Tibial nerve (tissue), 4 donors: ENCODE measurements at regions not wholly inside any gene's neighbourhood (a gene's known extent, or its start where the extent isn't known, plus 50 kb on each side); places are given as distances from the start of the nearest gene placed in this dataset.

Source experiments
- DNase-seq, 2 donors: peaks; one replicate each; pipeline ENCODE4 v3.0.0-alpha.2; 2019; ENCODE audit warnings: low spot score in 2 of 2
- H3K27ac ChIP-seq, 4 donors: fragments of 200-600 bp; sonication (generic) in 3 of 4; one replicate each; pipeline ENCODE4 v1.5.1; 2017 to 2019; ENCODE audit warnings: mild to moderate bottlenecking in 1 of 4
- H3K27me3 ChIP-seq, 2 donors: fragments of 200-600 bp; sonication (generic) in 1 of 2; one replicate each; pipeline versions ENCODE4 v1.5.1 to v1.6.0; 2017 to 2019
- H3K36me3 ChIP-seq, 3 donors: fragments of 200-600 bp; sonication (generic); one replicate each; pipeline ENCODE4 v1.5.1; 2018 to 2019
- H3K4me1 ChIP-seq, 4 donors: fragments of 200-600 bp; sonication (generic) in 3 of 4; one replicate each; pipeline ENCODE4 v1.5.1; 2017 to 2019
- H3K4me3 ChIP-seq, 4 donors: fragments of 200-600 bp; sonication (generic) in 3 of 4; one replicate each; pipeline ENCODE4 v1.5.1; 2017 to 2019; ENCODE audit warnings: mild to moderate bottlenecking in 1 of 4, moderate library complexity in 1 of 4
- H3K9me3 ChIP-seq, 4 donors: fragments of 200-600 bp; sonication (generic) in 3 of 4; one replicate each; pipeline ENCODE4 v1.5.1; 2017 to 2019
- EP300 ChIP-seq, 2 donors: sonication (generic); formaldehyde crosslinking; IDR thresholded peaks; one replicate each; pipeline ENCODE4 v1.6.1; 2017; ENCODE audit warnings: antibody characterized with exemption in 2 of 2, mild to moderate bottlenecking in 1 of 2
- POLR2A ChIP-seq, 2 donors: fragments of 450-650 bp; IDR thresholded peaks; one replicate each; pipeline ENCODE4 v1.6.1; 2017; ENCODE audit warnings: antibody characterized with exemption in 2 of 2, mild to moderate bottlenecking in 2 of 2, moderate library complexity in 2 of 2
- WGBS, 2 donors: methylation state at CpG; one replicate each; pipeline ENCODE4 v1.1.5; 2018; 5-methylcytosine and 5-hydroxymethylcytosine counted together
- TF ChIP-seq, protein P1 (sequence below), 5 experiments: fragments of 200-600 bp in 3 of 5; fragments of 450-650 bp in 2 of 5; sonication (generic) in 3 of 5; IDR thresholded peaks; one replicate each; pipeline ENCODE4 v1.5.1; 2016 to 2019; ENCODE audit warnings: antibody characterized with exemption in 5 of 5, mild to moderate bottlenecking in 3 of 5, moderate library complexity in 2 of 5

DNA sequence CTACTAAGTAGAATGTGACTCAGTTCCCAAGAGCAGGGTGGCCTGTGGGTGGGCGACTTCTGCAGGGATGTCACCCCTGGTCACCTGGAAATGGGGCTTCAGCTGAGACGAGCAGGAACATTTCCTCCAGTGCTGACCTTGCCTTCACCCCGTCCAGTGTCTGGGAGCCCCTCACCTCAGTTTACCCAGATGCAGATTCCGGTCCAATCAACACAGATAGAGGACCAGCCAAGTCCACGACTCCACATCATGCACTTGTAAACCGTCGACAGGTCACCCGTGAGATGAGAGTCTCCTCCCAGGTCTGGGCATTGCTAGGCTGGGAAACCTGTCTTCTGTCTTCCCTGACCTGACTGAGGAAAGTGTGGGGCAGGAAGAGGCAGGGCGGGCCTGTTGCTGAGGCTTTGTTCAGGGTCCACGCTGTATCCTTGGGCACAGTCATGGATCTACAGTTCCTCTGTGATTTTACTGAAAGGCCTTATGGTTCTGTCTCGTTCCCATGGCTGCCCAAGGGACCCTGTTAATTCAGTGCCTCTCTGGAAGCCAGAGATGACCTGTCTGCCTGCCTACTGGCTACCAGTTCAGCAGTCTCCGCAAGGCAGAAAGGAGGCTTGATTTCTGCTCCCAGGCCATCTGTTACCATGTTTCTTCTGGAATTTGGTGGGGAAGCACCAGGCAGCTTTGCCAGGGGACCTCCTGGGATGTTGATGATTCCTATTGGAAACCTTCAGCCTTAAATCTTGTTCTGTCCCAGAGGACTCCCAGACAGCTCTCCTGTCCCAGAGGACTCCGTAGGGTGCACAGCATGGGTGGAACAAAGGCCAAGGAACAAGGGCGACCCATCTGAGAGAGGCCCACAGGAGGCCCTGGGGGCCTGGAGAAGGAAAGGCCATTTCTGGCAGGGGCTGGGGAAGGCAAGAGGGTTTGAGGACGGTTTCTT lies 288.5 kb upstream of the RTL1 start:
- TF ChIP-seq POLR2A (IDR thresholded peaks at IDR 0.05): no peak
- TF ChIP-seq EP300 (IDR thresholded peaks at IDR 0.05): no peak
- TF ChIP-seq, protein P1, sequence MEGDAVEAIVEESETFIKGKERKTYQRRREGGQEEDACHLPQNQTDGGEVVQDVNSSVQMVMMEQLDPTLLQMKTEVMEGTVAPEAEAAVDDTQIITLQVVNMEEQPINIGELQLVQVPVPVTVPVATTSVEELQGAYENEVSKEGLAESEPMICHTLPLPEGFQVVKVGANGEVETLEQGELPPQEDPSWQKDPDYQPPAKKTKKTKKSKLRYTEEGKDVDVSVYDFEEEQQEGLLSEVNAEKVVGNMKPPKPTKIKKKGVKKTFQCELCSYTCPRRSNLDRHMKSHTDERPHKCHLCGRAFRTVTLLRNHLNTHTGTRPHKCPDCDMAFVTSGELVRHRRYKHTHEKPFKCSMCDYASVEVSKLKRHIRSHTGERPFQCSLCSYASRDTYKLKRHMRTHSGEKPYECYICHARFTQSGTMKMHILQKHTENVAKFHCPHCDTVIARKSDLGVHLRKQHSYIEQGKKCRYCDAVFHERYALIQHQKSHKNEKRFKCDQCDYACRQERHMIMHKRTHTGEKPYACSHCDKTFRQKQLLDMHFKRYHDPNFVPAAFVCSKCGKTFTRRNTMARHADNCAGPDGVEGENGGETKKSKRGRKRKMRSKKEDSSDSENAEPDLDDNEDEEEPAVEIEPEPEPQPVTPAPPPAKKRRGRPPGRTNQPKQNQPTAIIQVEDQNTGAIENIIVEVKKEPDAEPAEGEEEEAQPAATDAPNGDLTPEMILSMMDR (IDR thresholded peaks at IDR 0.05): no peak
- no peak overlapping the region for H3K27ac ChIP-seq
- H3K4me1 ChIP-seq: peaks cover 0 to 10% (median 0%) of the 10 kb centered on the region in 4 donors
- H3K27me3 ChIP-seq: no peaks in the 10 kb centered on the region
- H3K36me3 ChIP-seq: no peaks in the 10 kb centered on the region
- H3K4me3 ChIP-seq: no peak overlapping the region
- H3K9me3 ChIP-seq: no peaks in the 10 kb centered on the region
- no peak for DNase-seq
- WGBS, 2 donors: 86 to 91% methylated on average over 15 of the region's 15 CpGs

DNA sequence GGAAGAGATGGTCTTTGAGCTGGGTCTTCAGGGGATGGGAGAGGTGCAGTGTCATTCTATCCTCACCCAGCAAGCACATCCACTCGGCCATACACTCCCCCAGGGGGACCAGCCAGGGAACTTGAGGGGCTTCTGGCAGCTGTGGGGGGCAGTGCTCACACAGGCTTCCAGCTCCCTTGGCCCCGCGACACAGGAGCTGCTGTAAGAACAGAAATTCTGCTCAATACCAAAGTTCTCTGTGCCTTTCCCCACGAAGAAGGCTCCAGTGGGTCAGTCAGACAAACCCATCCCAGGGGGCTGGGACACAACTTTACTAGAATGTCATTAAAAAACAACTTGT lies 289.1 kb upstream of the RTL1 start:
- 81 to 94% methylated on average over 4 of the region's 4 CpGs for WGBS, 2 donors
- Histone ChIP-seq H3K4me3 (no peak overlapping the region), H3K4me1 (peaks cover 0 to 10% (median 0%) of the 10 kb centered on the region in 4 donors), H3K27ac (no peak overlapping the region), H3K9me3 (no peaks in the 10 kb centered on the region), H3K27me3 (no peaks in the 10 kb centered on the region), H3K36me3 (no peaks in the 10 kb centered on the region)
- no peak for DNase-seq
- TF ChIP-seq, protein P1 (IDR thresholded peaks at IDR 0.05): no peak
- TF ChIP-seq POLR2A (IDR thresholded peaks at IDR 0.05): no peak
- TF ChIP-seq EP300 (IDR thresholded peaks at IDR 0.05): no peak

DNA sequence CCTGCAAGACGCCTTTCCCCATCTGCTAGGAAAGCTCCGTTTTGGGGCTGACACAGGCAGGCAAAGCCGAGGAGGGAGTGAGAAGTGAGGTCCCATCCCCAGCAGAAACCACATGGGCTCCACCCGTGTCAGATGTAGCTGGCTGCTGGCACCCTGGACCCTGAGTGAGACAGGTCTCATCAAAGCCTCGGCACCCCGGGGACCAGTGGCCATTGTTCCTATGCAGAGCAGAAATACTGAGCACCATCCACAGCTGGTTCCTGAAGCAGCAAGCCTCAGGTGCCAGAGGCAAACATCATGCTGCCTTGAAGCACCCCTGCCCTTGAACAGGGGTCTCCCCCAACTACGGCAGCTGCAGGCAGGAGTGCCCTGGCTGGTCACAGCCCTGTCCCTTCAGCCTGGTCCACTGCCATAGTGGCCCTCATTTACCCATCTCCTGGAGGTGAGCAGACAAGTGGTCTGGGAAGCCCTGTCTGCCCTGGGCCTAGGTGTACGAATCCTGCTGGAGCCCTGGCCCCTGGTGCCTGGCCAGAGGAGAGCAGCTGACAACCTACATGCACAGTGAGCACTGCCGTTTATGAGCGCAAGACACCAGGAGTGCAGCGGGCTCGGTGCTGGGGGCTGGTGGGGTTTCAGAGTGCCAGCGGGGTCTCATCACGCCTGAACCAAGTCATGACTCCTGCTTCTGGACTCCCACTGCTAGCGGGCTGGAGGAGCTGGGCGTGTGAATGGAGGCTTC lies 289.8 kb upstream of the RTL1 start:
- TF ChIP-seq EP300 (IDR thresholded peaks at IDR 0.05) (no peak), POLR2A (IDR thresholded peaks at IDR 0.05) (no peak)
- TF ChIP-seq, protein P1 (IDR thresholded peaks at IDR 0.05): no peak
- Histone ChIP-seq H3K36me3 (no peaks in the 10 kb centered on the region), H3K9me3 (no peaks in the 10 kb centered on the region), H3K4me3 (no peak overlapping the region), H3K27me3 (no peaks in the 10 kb centered on the region), H3K4me1 (peaks cover 0 to 8% (median 0%) of the 10 kb centered on the region in 4 donors), H3K27ac (no peak overlapping the region)
- DNase-seq: no peak
- WGBS, 2 donors: 77 to 91% methylated on average over 14 to 16 of the region's 16 CpGs

GRCh38 chr14:101193845-101194372 lies 290.4 kb upstream of the RTL1 start:
- no peaks in the 10 kb centered on the region for H3K9me3 ChIP-seq
- H3K27ac ChIP-seq: no peak overlapping the region
- TF ChIP-seq POLR2A (IDR thresholded peaks at IDR 0.05) (no peak), EP300 (IDR thresholded peaks at IDR 0.05) (no peak)
- TF ChIP-seq, protein P1 (IDR thresholded peaks at IDR 0.05): no peak
- no peaks in the 10 kb centered on the region for H3K36me3 ChIP-seq
- H3K4me1 ChIP-seq: peaks cover 0 to 3% (median 0%) of the 10 kb centered on the region in 4 donors
- H3K27me3 ChIP-seq: no peaks in the 10 kb centered on the region
- DNase-seq: no peak
- WGBS, 2 donors: 68 to 74% methylated on average over 13 to 15 of the region's 15 CpGs
- H3K4me3 ChIP-seq: no peak overlapping the region
